SK-N-MC (cell line): ENCODE measurements at regions not wholly inside any gene's neighbourhood (a gene's known extent, or its start where the extent isn't known, plus 50 kb on each side); places are given as distances from the start of the nearest gene placed in this dataset.

Experiments
- DNase-seq: peaks from one replicate; pipeline ENCODE4 v3.0.0-alpha.2; 2011; ENCODE audit warnings: low read depth, low spot score
- H3K27ac ChIP-seq: fragments of 200-600 bp; sonication (generic); 2 replicates; pipeline ENCODE4 v1.5.1; 2016; ENCODE audit warnings: mixed run types
- H3K36me3 ChIP-seq: fragments of 200-600 bp; sonication (generic); 2 replicates; pipeline ENCODE4 v1.6.1; 2017; ENCODE audit warnings: antibody characterized with exemption, low read length, mixed read lengths; ENCODE audit not compliant: insufficient read depth
- H3K4me3 ChIP-seq: fragments of 200-600 bp; sonication (generic); 2 replicates; pipeline ENCODE4 v1.5.1; 2016
- H3K9ac ChIP-seq: fragments of 200-600 bp; sonication (generic); 2 replicates; pipeline ENCODE4 v1.8.0; 2017; ENCODE audit warnings: mixed run types, mixed read lengths; ENCODE audit not compliant: insufficient read length
- H3K9me3 ChIP-seq: fragments of 200-600 bp; sonication (generic); 2 replicates; pipeline ENCODE4 v1.6.1; 2017; ENCODE audit warnings: low read depth, mild to moderate bottlenecking, antibody characterized with exemption, low read length, moderate library complexity, mixed read lengths
- EZH2 ChIP-seq: fragments of 200-600 bp; sonication (generic); IDR thresholded peaks from one replicate; pipeline ENCODE4 v1.6.1; 2017; ENCODE audit warnings: antibody characterized with exemption
- FOXP2 ChIP-seq: optimal IDR thresholded peaks from 2 replicates; pipeline ENCODE3; 2011; ENCODE audit warnings: mild to moderate bottlenecking, moderate library complexity; ENCODE audit not compliant: insufficient read depth; ENCODE audit errors: extremely low read length, control extremely low read depth
- POLR2AphosphoS5 ChIP-seq: IDR thresholded peaks from 2 replicates; pipeline ENCODE4 v1.6.1; 2012; ENCODE audit warnings: mild to moderate bottlenecking, low read depth, low read length, borderline replicate concordance

- Histone ChIP-seq H3K36me3 (no peaks in the 10 kb centered on the region), H3K9ac (no peak overlapping the region), H3K27ac (no peak overlapping the region), H3K4me3 (no peak overlapping the region), H3K9me3 (no peaks in the 10 kb centered on the region)
- no peak for DNase-seq
- TF ChIP-seq POLR2AphosphoS5 (no peak), EZH2 (no peak), FOXP2 (no peak)
These were observed 308.9 kb upstream of the JAG1 start for GRCh38 chr20:10982692-10983091.

GRCh38 chr20:10984294-10984693 lies 310.5 kb upstream of the JAG1 start:
- H3K9me3 ChIP-seq, result no peaks in the 10 kb centered on the region
- H3K4me3 ChIP-seq, result no peak overlapping the region
- DNase-seq, result no peak
- no peak overlapping the region for H3K9ac ChIP-seq
- H3K36me3 ChIP-seq, result no peaks in the 10 kb centered on the region
- TF ChIP-seq EZH2 (no peak), POLR2AphosphoS5 (no peak), FOXP2 (no peak)
- H3K27ac ChIP-seq, result no peak overlapping the region

DNA sequence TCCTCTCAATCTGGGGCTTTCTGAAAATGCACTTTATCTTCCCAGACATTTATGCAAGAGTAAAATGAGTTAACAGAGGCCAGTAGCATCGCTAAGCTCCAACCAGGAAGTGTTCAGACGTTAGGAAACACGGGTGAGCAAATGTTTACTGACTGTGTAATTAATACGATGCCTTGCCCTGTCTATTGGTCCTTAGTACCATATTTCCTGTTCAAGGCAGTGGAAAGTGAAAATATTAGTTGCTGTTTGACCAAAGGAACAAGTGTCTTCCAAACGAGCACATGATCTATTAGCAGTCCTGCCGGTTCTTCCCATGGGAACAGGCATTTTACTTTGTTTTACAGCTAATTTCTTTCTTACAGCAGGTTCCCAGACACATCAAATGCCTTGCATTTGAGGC lies 311.1 kb upstream of the JAG1 start:
- H3K36me3 ChIP-seq, result no peaks in the 10 kb centered on the region
- no peak for TF ChIP-seq EZH2
- no peak for TF ChIP-seq FOXP2
- TF ChIP-seq POLR2AphosphoS5, result no peak
- no peak overlapping the region for H3K27ac ChIP-seq
- H3K4me3 ChIP-seq, result no peak overlapping the region
- H3K9me3 ChIP-seq, result no peaks in the 10 kb centered on the region
- no peak for DNase-seq
- no peak overlapping the region for H3K9ac ChIP-seq

- H3K9ac ChIP-seq, result no peak overlapping the region
- H3K4me3 ChIP-seq, result no peak overlapping the region
- TF ChIP-seq POLR2AphosphoS5, result no peak
- no peak for TF ChIP-seq EZH2
- no peak for TF ChIP-seq FOXP2
- no peaks in the 10 kb centered on the region for H3K9me3 ChIP-seq
- DNase-seq, result no peak
- H3K27ac ChIP-seq, result no peak overlapping the region
- no peaks in the 10 kb centered on the region for H3K36me3 ChIP-seq
These were observed 311.7 kb upstream of the JAG1 start for GRCh38 chr20:10985536-10985935.

DNA sequence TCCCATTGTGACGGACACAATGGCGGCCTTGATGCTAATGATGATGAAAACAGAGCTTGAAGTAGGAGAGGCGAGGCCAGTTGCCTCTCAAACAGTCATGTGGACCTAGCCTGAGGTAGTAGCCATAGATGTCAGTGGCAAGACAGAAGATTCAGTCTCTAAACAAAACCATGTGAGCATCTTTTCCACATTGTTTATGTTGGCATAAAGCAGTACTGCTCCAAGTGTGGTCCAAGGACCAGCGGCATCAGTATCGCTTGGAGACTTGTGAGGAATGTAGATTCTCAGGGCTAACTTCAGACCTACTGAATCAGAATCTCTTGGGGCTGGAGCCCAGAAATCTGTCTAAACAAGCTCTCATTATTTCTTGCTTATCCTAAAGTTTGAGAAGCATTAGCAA lies 312.8 kb upstream of the JAG1 start:
- TF ChIP-seq EZH2, result no peak
- no peak for TF ChIP-seq FOXP2
- TF ChIP-seq POLR2AphosphoS5, result no peak
- no peak overlapping the region for H3K4me3 ChIP-seq
- no peak overlapping the region for H3K9ac ChIP-seq
- DNase-seq, result no peak
- no peaks in the 10 kb centered on the region for H3K9me3 ChIP-seq
- H3K36me3 ChIP-seq, result no peaks in the 10 kb centered on the region
- H3K27ac ChIP-seq, result no peak overlapping the region

DNA sequence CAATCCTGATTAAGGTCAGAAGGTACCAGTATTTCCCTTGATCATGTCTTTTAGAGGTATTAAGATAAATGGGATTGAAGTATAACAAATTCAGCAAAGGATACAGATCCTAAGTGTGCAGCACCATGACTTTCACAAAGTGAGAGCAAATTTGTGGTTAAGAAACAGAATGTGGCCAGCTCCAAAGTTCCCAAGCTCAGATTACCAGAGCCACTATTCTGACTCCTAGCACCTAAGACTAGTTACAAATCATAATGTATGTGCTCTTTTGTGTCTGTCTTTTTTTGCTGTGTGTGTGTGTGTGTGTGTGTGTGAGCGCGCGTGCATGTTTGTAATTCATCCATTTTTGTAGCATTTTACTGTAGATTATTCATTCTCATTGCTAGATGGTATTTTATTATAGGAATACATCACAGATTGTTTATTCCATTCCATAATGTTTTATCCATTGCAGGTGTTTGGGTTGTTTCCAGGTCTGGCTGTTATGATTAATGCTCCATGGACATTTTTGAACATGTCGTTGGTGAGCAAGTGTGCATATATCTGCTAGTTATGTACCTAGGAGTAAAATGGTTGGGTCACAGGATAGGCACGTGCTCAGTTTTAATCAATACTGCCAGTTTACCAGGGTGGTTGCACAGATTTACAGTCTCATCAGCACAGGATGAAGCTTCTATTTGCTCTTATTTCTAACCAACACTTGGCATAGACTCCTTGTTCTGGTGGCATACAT lies 314.0 kb upstream of the JAG1 start:
- H3K4me3 ChIP-seq, result no peak overlapping the region
- no peak overlapping the region for H3K27ac ChIP-seq
- no peaks in the 10 kb centered on the region for H3K36me3 ChIP-seq
- H3K9me3 ChIP-seq, result no peaks in the 10 kb centered on the region
- TF ChIP-seq EZH2 (no peak), POLR2AphosphoS5 (no peak), FOXP2 (no peak)
- H3K9ac ChIP-seq, result no peak overlapping the region
- no peak for DNase-seq

DNA sequence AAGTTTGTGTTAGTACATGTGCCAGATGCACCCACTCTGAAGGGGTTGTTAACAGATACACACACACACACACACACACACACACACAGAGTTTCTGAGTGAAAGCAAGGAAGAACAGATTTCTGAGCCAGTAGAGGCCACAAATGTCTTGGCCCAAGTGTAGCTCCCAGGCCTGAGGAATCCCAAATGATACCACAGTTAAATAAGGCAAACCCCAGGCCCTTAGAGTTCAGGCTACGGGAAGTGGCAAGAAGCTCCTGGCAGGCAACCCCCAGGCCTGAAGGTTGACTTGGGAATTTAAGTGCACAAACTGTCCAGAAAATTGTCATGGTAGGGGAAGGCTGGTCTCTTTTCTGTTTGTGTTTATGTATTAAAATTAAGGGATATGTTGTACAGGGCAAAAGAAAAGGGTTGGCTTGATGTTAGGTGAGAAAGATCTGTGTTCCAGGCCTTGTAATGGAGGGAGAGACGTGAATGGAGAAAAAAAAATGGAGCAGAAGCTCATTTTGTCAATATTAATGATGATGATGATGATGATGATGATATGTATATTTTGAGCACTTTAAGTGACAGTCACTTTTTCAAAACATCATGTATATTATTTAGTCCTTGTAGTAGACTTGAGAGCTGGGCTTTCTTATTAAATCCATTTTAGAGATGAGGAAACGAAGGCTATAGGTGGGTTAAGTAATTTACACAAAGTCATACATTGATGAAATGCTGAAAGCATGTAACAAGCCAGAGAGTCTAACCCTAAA lies 317.0 kb upstream of the JAG1 start:
- no peak for DNase-seq
- Histone ChIP-seq H3K36me3 (no peaks in the 10 kb centered on the region), H3K9ac (no peak overlapping the region), H3K4me3 (no peak overlapping the region), H3K9me3 (no peaks in the 10 kb centered on the region), H3K27ac (no peak overlapping the region)
- TF ChIP-seq FOXP2, result no peak
- TF ChIP-seq POLR2AphosphoS5, result no peak
- TF ChIP-seq EZH2, result no peak

DNA sequence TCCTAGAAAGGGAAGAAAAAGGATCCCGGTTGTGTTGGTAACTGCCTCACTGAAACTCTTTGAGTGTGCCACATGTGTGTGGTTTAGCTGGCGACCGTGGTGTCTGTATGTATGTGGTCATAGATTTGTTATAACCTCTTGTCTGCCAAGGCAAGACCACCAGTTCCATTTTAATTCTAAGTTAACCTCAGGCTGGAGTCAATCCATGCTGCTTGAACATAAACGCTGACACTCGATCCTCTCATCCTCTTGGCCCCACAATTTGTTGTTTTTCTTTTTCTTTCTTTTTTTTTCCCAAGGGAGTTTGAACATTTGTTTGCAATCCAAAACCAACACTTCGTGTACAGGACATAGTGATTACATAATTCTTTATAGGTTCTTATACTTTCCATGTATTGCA lies 318.9 kb upstream of the JAG1 start:
- H3K9me3 ChIP-seq, result no peaks in the 10 kb centered on the region
- no peak overlapping the region for H3K4me3 ChIP-seq
- no peak overlapping the region for H3K27ac ChIP-seq
- no peak for TF ChIP-seq POLR2AphosphoS5
- TF ChIP-seq FOXP2, result no peak
- no peak for TF ChIP-seq EZH2
- H3K36me3 ChIP-seq, result no peaks in the 10 kb centered on the region
- H3K9ac ChIP-seq, result no peak overlapping the region
- no peak for DNase-seq
